Muscle layer of colon (tissue), 2 donors: ENCODE measurements at regions not wholly inside any gene's neighbourhood (a gene's known extent, or its start where the extent isn't known, plus 50 kb on each side); places are given as distances from the start of the nearest gene placed in this dataset.

Experiments
- H3K27ac ChIP-seq: one replicate; pipeline ENCODE4 v1.7.0; 2013; ENCODE audit warnings: low read depth, mild to moderate bottlenecking, low read length, moderate library complexity
- H3K27me3 ChIP-seq, 2 donors: one replicate each; pipeline ENCODE4 v1.7.0; 2013; ENCODE audit warnings: low read length in 2 of 2, mild to moderate bottlenecking in 2 of 2; ENCODE audit not compliant: insufficient read depth in 2 of 2, control insufficient read depth in 1 of 2
- H3K36me3 ChIP-seq: one replicate; pipeline ENCODE4 v1.7.0; 2013; ENCODE audit warnings: mild to moderate bottlenecking, low read length; ENCODE audit not compliant: insufficient read depth
- H3K4me1 ChIP-seq: one replicate; pipeline ENCODE4 v1.7.0; 2013; ENCODE audit warnings: mild to moderate bottlenecking, low read length; ENCODE audit not compliant: insufficient read depth
- H3K4me3 ChIP-seq, 2 donors: one replicate each; pipeline ENCODE4 v1.7.0; 2013; ENCODE audit warnings: low read length in 2 of 2, low read depth in 1 of 2, mild to moderate bottlenecking in 1 of 2, moderate library complexity in 1 of 2
- H3K9ac ChIP-seq: one replicate; pipeline ENCODE4 v1.7.0; 2013; ENCODE audit warnings: low read length
- H3K9me3 ChIP-seq: one replicate; pipeline ENCODE4 v1.7.0; 2013; ENCODE audit warnings: mild to moderate bottlenecking, low read length
- donor health status: abdominal sarcoma.
- donor health status: Adenocarcinoma of cecum.

- Histone ChIP-seq H3K36me3 (no peaks in the 10 kb centered on the region), H3K9me3 (no peaks in the 10 kb centered on the region), H3K4me1 (peaks cover 40% of the 10 kb centered on the region), H3K27me3 (no peaks in the 10 kb centered on the region), H3K9ac (no peak overlapping the region), H3K4me3 (no peak overlapping the region), H3K27ac (peak overlapping the region; percentile 36)
These were observed 306.0 kb upstream of the ZNF507 start for GRCh38 chr19:32039440-32039839.

- Histone ChIP-seq H3K27me3 (no peaks in the 10 kb centered on the region), H3K27ac (no peak overlapping the region), H3K4me1 (peaks cover 40% of the 10 kb centered on the region), H3K4me3 (no peak overlapping the region), H3K9ac (no peak overlapping the region), H3K36me3 (no peaks in the 10 kb centered on the region), H3K9me3 (no peaks in the 10 kb centered on the region)
These were observed 305.2 kb upstream of the ZNF507 start for GRCh38 chr19:32040236-32040635.

GRCh38 chr19:32041681-32042292 lies 303.6 kb upstream of the ZNF507 start:
- Histone ChIP-seq H3K27me3 (no peaks in the 10 kb centered on the region), H3K9me3 (no peaks in the 10 kb centered on the region), H3K9ac (no peak overlapping the region), H3K4me1 (peaks cover 40% of the 10 kb centered on the region), H3K36me3 (no peaks in the 10 kb centered on the region), H3K4me3 (peak overlapping the region; percentile 48 to 49), H3K27ac (no peak overlapping the region)

- no peaks in the 10 kb centered on the region for H3K36me3 ChIP-seq
- H3K9ac ChIP-seq: no peak overlapping the region
- no peaks in the 10 kb centered on the region for H3K4me1 ChIP-seq
- no peaks in the 10 kb centered on the region for H3K9me3 ChIP-seq
- no peak overlapping the region for H3K4me3 ChIP-seq
- no peaks in the 10 kb centered on the region for H3K27me3 ChIP-seq
- H3K27ac ChIP-seq: no peak overlapping the region
These were observed 297.6 kb upstream of the ZNF507 start for GRCh38 chr19:32047788-32048187.

GRCh38 chr19:32053376-32053775 lies 292.0 kb upstream of the ZNF507 start:
- Histone ChIP-seq H3K27ac (no peak overlapping the region), H3K36me3 (no peaks in the 10 kb centered on the region), H3K9ac (no peak overlapping the region), H3K4me3 (no peak overlapping the region), H3K4me1 (no peaks in the 10 kb centered on the region), H3K9me3 (no peaks in the 10 kb centered on the region), H3K27me3 (no peaks in the 10 kb centered on the region)

- Histone ChIP-seq H3K4me3 (no peak overlapping the region), H3K4me1 (no peaks in the 10 kb centered on the region), H3K9ac (no peak overlapping the region), H3K36me3 (no peaks in the 10 kb centered on the region), H3K27ac (no peak overlapping the region), H3K27me3 (no peaks in the 10 kb centered on the region), H3K9me3 (no peaks in the 10 kb centered on the region)
These were observed 291.5 kb upstream of the ZNF507 start for GRCh38 chr19:32053861-32054260.

GRCh38 chr19:32058131-32058530 lies 287.3 kb upstream of the ZNF507 start:
- Histone ChIP-seq H3K36me3 (no peaks in the 10 kb centered on the region), H3K27ac (no peak overlapping the region), H3K27me3 (no peaks in the 10 kb centered on the region), H3K4me1 (peaks cover 5% of the 10 kb centered on the region), H3K9me3 (no peaks in the 10 kb centered on the region), H3K4me3 (no peak overlapping the region), H3K9ac (no peak overlapping the region)

- H3K4me1 ChIP-seq: peaks cover 5% of the 10 kb centered on the region
These were observed 284.1 kb upstream of the ZNF507 start for GRCh38 chr19:32061315-32061714.

GRCh38 chr19:32063601-32064000 lies 281.8 kb upstream of the ZNF507 start:
- H3K27ac ChIP-seq: no peak overlapping the region
- no peak overlapping the region for H3K9ac ChIP-seq
- no peaks in the 10 kb centered on the region for H3K9me3 ChIP-seq
- H3K4me1 ChIP-seq: peaks cover 5% of the 10 kb centered on the region
- no peaks in the 10 kb centered on the region for H3K36me3 ChIP-seq
- H3K27me3 ChIP-seq: no peaks in the 10 kb centered on the region
- H3K4me3 ChIP-seq: no peak overlapping the region

More at GRCh38 chr19:32061315-32061714, 284.1 kb upstream of the ZNF507 start:
- Histone ChIP-seq H3K27me3 (no peaks in the 10 kb centered on the region), H3K9ac (no peak overlapping the region), H3K36me3 (no peaks in the 10 kb centered on the region), H3K4me3 (no peak overlapping the region), H3K9me3 (no peaks in the 10 kb centered on the region), H3K27ac (no peak overlapping the region)

GRCh38 chr19:32066056-32066455 lies 279.4 kb upstream of the ZNF507 start:
- Histone ChIP-seq H3K9ac (no peak overlapping the region), H3K9me3 (no peaks in the 10 kb centered on the region), H3K4me3 (no peak overlapping the region)

GRCh38 chr19:32067685-32068084 lies 277.7 kb upstream of the ZNF507 start:
- Histone ChIP-seq H3K27me3 (no peaks in the 10 kb centered on the region), H3K9me3 (no peaks in the 10 kb centered on the region), H3K27ac (no peak overlapping the region), H3K9ac (no peak overlapping the region), H3K4me1 (no peaks in the 10 kb centered on the region), H3K4me3 (no peak overlapping the region), H3K36me3 (no peaks in the 10 kb centered on the region)

More at GRCh38 chr19:32066056-32066455, 279.4 kb upstream of the ZNF507 start:
- Histone ChIP-seq H3K27ac (no peak overlapping the region), H3K4me1 (no peaks in the 10 kb centered on the region), H3K27me3 (no peaks in the 10 kb centered on the region), H3K36me3 (no peaks in the 10 kb centered on the region)

GRCh38 chr19:32068793-32069192 lies 276.6 kb upstream of the ZNF507 start:
- H3K27ac ChIP-seq: no peak overlapping the region
- no peak overlapping the region for H3K4me3 ChIP-seq
- no peaks in the 10 kb centered on the region for H3K4me1 ChIP-seq
- H3K36me3 ChIP-seq: no peaks in the 10 kb centered on the region
- H3K27me3 ChIP-seq: no peaks in the 10 kb centered on the region
- H3K9ac ChIP-seq: no peak overlapping the region
- no peaks in the 10 kb centered on the region for H3K9me3 ChIP-seq
